ENCODE measurements at regions not wholly inside any gene's neighbourhood (a gene's known extent, or its start where the extent isn't known, plus 50 kb on each side); places are given as distances from the start of the nearest gene placed in this dataset.

- no peak overlapping the region for H3K27ac ChIP-seq
- TF ChIP-seq POLR2AphosphoS5 (IDR thresholded peaks at IDR 0.05) (no peak), CTCF (IDR thresholded peaks at IDR 0.05) (no peak), POLR2A (IDR thresholded peaks at IDR 0.05) (no peak)
- no peaks in the 10 kb centered on the region for H3K27me3 ChIP-seq (replicated peaks; ENCODE audit: insufficient read depth)
- H3K36me3 ChIP-seq: no peaks in the 10 kb centered on the region
- H3K9me3 ChIP-seq: no peaks in the 10 kb centered on the region
- 80% methylated on average over 5 of the region's 5 CpGs for WGBS
- no peak overlapping the region for H3K4me3 ChIP-seq
- intact Hi-C loops (cut with DNase I): no loop called here
- no peak for DNase-seq (ENCODE audit: low spot score)
- no peaks in the 10 kb centered on the region for H3K4me1 ChIP-seq (replicated peaks)
Measured at GRCh38 chr16:58855291-58855863, 121.3 kb upstream of the GOT2 start.

DNA sequence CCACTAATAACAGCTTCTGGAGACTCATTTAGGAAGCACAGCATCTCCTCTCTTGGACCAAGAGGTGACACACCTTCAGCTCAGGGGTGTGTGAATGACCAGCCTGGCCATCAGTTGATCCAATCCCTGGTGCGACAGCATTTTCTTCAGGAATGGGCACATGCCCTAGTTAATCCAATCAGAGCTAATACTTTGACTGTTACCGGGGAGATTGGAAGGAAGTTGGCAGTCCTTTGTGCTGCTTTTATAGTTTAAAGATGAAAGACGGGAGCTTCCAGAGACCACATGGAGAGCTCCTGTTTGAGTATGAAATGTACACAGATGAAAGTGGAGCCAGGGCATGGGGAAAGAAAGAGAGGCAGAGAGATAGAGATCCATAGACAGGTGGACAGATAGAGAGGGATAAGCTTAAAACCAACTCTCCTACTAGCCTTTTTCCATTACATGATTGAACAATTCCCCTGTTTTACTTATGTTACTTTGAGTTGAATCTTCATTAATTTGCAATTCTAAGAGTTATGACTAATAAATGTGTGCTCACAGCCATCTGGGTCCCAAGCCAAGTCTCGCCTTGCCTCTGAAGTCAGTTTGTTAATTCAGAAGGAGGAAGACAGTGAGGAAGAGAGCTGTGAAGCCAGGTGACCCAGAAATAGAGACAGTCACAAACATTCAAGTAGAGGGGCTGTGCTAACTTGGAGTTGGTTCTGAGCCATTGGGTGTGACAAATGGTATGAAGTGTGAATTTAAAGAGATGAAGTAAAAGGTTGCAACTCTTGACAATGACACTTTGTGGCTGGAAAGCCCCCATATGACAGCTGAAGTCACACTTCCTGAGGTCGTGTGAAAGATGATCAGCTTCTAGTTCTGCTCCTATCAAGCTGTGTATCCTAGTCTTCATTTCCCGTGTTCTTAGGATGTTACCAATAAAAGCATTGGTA lies 120.0 kb upstream of the GOT2 start:
- WGBS: 40% methylated on average over 6 of the region's 6 CpGs
- intact Hi-C loops (cut with DNase I): no loop called here

DNA sequence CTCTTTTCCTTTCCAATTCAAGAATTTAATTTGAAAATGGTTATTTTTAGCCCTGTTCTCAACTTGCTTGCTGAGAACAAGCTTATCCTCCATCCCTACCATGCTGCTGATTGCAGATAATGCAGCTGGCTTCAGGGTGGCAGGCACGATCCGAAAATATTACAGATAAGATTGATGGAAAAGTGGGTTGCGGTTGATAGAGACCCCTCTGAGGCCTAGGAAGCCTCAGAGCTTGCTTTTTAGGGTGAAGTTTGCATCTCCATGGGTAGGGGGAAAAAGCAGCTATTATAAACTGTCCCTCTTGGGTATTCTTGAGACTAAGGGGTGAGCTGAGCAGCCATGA lies 116.5 kb upstream of the GOT2 start:
- no peaks in the 10 kb centered on the region for H3K36me3 ChIP-seq
- WGBS: 87% methylated on average over 3 of the region's 3 CpGs
- intact Hi-C loops (cut with DNase I): no loop called here
- TF ChIP-seq CTCF (IDR thresholded peaks at IDR 0.05) (no peak), POLR2A (IDR thresholded peaks at IDR 0.05) (no peak), POLR2AphosphoS5 (IDR thresholded peaks at IDR 0.05) (no peak)
- no peaks in the 10 kb centered on the region for H3K4me1 ChIP-seq (replicated peaks)
- no peaks in the 10 kb centered on the region for H3K27me3 ChIP-seq (replicated peaks; ENCODE audit: insufficient read depth)
- no peak overlapping the region for H3K4me3 ChIP-seq
- H3K27ac ChIP-seq: no peak overlapping the region
- DNase-seq (ENCODE audit: low spot score): no peak
- no peaks in the 10 kb centered on the region for H3K9me3 ChIP-seq

More for the DNA sequence above, 120.0 kb upstream of the GOT2 start:
- Histone ChIP-seq H3K4me1 (replicated peaks) (no peaks in the 10 kb centered on the region), H3K36me3 (no peaks in the 10 kb centered on the region), H3K27me3 (replicated peaks; ENCODE audit: insufficient read depth) (no peaks in the 10 kb centered on the region), H3K4me3 (no peak overlapping the region), H3K27ac (no peak overlapping the region), H3K9me3 (no peaks in the 10 kb centered on the region)
- TF ChIP-seq POLR2AphosphoS5 (IDR thresholded peaks at IDR 0.05) (no peak), CTCF (IDR thresholded peaks at IDR 0.05) (no peak), POLR2A (IDR thresholded peaks at IDR 0.05) (no peak)
- no peak for DNase-seq (ENCODE audit: low spot score)

DNA sequence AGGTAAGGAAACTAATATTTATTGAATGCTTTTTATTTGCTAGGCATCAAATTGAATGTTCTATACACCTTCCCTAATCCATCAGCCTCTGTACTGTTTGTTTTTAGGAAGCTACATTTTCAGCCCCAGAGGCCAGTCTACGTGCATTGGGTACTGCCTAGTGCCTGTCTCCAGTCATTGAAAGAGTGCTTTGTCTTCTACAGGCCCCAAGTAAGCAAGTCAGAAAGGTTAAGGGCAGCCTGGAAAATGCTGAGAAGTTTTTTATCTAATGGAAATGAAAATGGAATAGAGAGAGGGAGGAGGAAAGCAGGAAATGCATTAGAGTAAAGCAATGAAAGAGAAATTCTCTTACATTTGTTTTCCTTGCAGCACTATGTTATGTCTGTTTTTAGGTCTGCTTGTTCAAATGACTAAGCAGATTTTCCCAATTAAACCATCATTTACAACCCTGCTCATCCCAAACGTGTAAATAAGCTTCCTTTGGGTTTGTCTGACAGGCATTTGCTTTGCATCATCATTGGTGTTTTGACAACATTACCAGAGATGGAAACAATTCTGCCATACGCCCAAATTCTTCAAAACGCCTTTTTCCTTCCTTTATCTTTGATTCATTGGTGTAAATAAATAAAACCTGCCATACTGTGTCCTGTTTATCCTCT lies 116.0 kb upstream of the GOT2 start:
- no peak overlapping the region for H3K27ac ChIP-seq
- H3K27me3 ChIP-seq (replicated peaks; ENCODE audit: insufficient read depth): no peaks in the 10 kb centered on the region
- H3K36me3 ChIP-seq: no peaks in the 10 kb centered on the region
- H3K9me3 ChIP-seq: no peaks in the 10 kb centered on the region
- H3K4me1 ChIP-seq (replicated peaks): no peaks in the 10 kb centered on the region
- intact Hi-C loops (cut with DNase I): no loop called here
- DNase-seq (ENCODE audit: low spot score): no peak
- TF ChIP-seq POLR2A (IDR thresholded peaks at IDR 0.05) (no peak), POLR2AphosphoS5 (IDR thresholded peaks at IDR 0.05) (no peak), CTCF (IDR thresholded peaks at IDR 0.05) (no peak)
- WGBS: 59% methylated on average over 4 of the region's 4 CpGs
- no peak overlapping the region for H3K4me3 ChIP-seq

Measured in prostate gland (tissue), 2 donors.